GM19468 (cell line): ENCODE measurements at regions not wholly inside any gene's neighbourhood (a gene's known extent, or its start where the extent isn't known, plus 50 kb on each side); places are given as distances from the start of the nearest gene placed in this dataset.
A peak's percentile ranks its signal among the peaks of the same experiment; 100 is the strongest.

ENCODE experiments used
- ATAC-seq: cut with Tn5 transposase; IDR thresholded peaks from one replicate; pipeline ENCODE4 v1.9.1; 2021; ENCODE audit warnings: mild to moderate bottlenecking, moderate library complexity, moderate number of reproducible peaks; ENCODE audit not compliant: unreplicated experiment; ENCODE audit errors: extremely low read depth

- ATAC-seq: no peak
These were observed 94.4 kb upstream of the RND3 start for GRCh38 chr2:150581717-150582472.

- ATAC-seq: no peak
These were observed 91.0 kb upstream of the RND3 start for GRCh38 chr2:150578481-150578880.

GRCh38 chr2:150575861-150576260 lies 88.4 kb upstream of the RND3 start:
- ATAC-seq: no peak

GRCh38 chr2:150572961-150573395 lies 85.5 kb upstream of the RND3 start:
- ATAC-seq: peak; percentile 79

GRCh38 chr2:150572194-150572766 lies 84.8 kb upstream of the RND3 start:
- ATAC-seq: no peak

- ATAC-seq: no peak
These were observed 83.7 kb upstream of the RND3 start for GRCh38 chr2:150571121-150571520.

- no peak for ATAC-seq
These were observed 83.2 kb upstream of the RND3 start for GRCh38 chr2:150570712-150571111.

GRCh38 chr2:150569761-150570160 lies 82.3 kb upstream of the RND3 start:
- ATAC-seq: no peak

- ATAC-seq: no peak
These were observed 80.4 kb upstream of the RND3 start for GRCh38 chr2:150567771-150568301.

- ATAC-seq: no peak
These were observed 78.8 kb upstream of the RND3 start for GRCh38 chr2:150566289-150566688.

GRCh38 chr2:150561076-150561475 lies 73.6 kb upstream of the RND3 start:
- no peak for ATAC-seq

GRCh38 chr2:150557020-150557600 lies 69.6 kb upstream of the RND3 start:
- ATAC-seq: no peak

- ATAC-seq: no peak
These were observed 68.3 kb upstream of the RND3 start for GRCh38 chr2:150555611-150556356.

GRCh38 chr2:150554046-150554445 lies 66.6 kb upstream of the RND3 start:
- ATAC-seq: no peak

- ATAC-seq: no peak
These were observed 64.8 kb upstream of the RND3 start for GRCh38 chr2:150552041-150552820.

GRCh38 chr2:150549381-150549780 lies 61.9 kb upstream of the RND3 start:
- ATAC-seq: no peak

- ATAC-seq: no peak
These were observed 61.1 kb upstream of the RND3 start for GRCh38 chr2:150548527-150548926.

GRCh38 chr2:150545916-150546315 lies 58.4 kb upstream of the RND3 start:
- no peak for ATAC-seq

GRCh38 chr2:150544731-150545130 lies 57.3 kb upstream of the RND3 start:
- ATAC-seq: no peak

- no peak for ATAC-seq
These were observed 55.2 kb upstream of the RND3 start for GRCh38 chr2:150542692-150543091.
